ENCODE measurements at regions not wholly inside any gene's neighbourhood (a gene's known extent, or its start where the extent isn't known, plus 50 kb on each side); places are given as distances from the start of the nearest gene placed in this dataset.

- Histone ChIP-seq H3K36me3 (ENCODE audit: control insufficient read depth, insufficient read depth, low read length) (no peaks in the 10 kb centered on the region), H3K4me3 (ENCODE audit: low read depth, low read length) (no peak overlapping the region), H3K4me1 (ENCODE audit: control insufficient read depth, insufficient read depth, low read length) (no peaks in the 10 kb centered on the region), H3K9me3 (ENCODE audit: control insufficient read depth, insufficient read depth, low read depth, low read length) (no peaks in the 10 kb centered on the region), H3K27me3 (ENCODE audit: control insufficient read depth, insufficient read depth, low read length) (no peaks in the 10 kb centered on the region; the same call in 1 of the 2 replicates), H3K9ac (ENCODE audit: low read length) (no peak overlapping the region), H3K27ac (ENCODE audit: low read depth, low read length) (no peak overlapping the region)
Observed at GRCh38 chr7:113414401-113415035, 296.2 kb upstream of the SMIM30 start.

- Histone ChIP-seq H3K36me3 (ENCODE audit: control insufficient read depth, insufficient read depth, low read length) (no peaks in the 10 kb centered on the region), H3K27ac (ENCODE audit: low read depth, low read length) (no peak overlapping the region), H3K9ac (ENCODE audit: low read length) (no peak overlapping the region), H3K4me3 (ENCODE audit: low read depth, low read length) (no peak overlapping the region), H3K9me3 (ENCODE audit: control insufficient read depth, insufficient read depth, low read depth, low read length) (no peaks in the 10 kb centered on the region), H3K4me1 (ENCODE audit: control insufficient read depth, insufficient read depth, low read length) (no peaks in the 10 kb centered on the region), H3K27me3 (ENCODE audit: control insufficient read depth, insufficient read depth, low read length) (no peaks in the 10 kb centered on the region; the same call in 1 of the 2 replicates)
Observed at GRCh38 chr7:113412410-113412809, 294.1 kb upstream of the SMIM30 start.

GRCh38 chr7:113410796-113411195 lies 292.4 kb upstream of the SMIM30 start:
- Histone ChIP-seq H3K9ac (ENCODE audit: low read length) (no peak overlapping the region), H3K27me3 (ENCODE audit: control insufficient read depth, insufficient read depth, low read length) (no peaks in the 10 kb centered on the region; the same call in 1 of the 2 replicates), H3K4me3 (ENCODE audit: low read depth, low read length) (no peak overlapping the region), H3K27ac (ENCODE audit: low read depth, low read length) (no peak overlapping the region), H3K36me3 (ENCODE audit: control insufficient read depth, insufficient read depth, low read length) (no peaks in the 10 kb centered on the region), H3K4me1 (ENCODE audit: control insufficient read depth, insufficient read depth, low read length) (no peaks in the 10 kb centered on the region), H3K9me3 (ENCODE audit: control insufficient read depth, insufficient read depth, low read depth, low read length) (no peaks in the 10 kb centered on the region)

- H3K9ac ChIP-seq (ENCODE audit: low read length), result no peak overlapping the region
- H3K4me3 ChIP-seq (ENCODE audit: low read depth, low read length), result no peak overlapping the region
- H3K36me3 ChIP-seq (ENCODE audit: control insufficient read depth, insufficient read depth, low read length), result no peaks in the 10 kb centered on the region
- H3K4me1 ChIP-seq (ENCODE audit: control insufficient read depth, insufficient read depth, low read length), result no peaks in the 10 kb centered on the region
- no peak overlapping the region for H3K27ac ChIP-seq (ENCODE audit: low read depth, low read length)
- no peaks in the 10 kb centered on the region for H3K27me3 ChIP-seq (ENCODE audit: control insufficient read depth, insufficient read depth, low read length)
- H3K9me3 ChIP-seq (ENCODE audit: control insufficient read depth, insufficient read depth, low read depth, low read length), result no peaks in the 10 kb centered on the region
Observed at GRCh38 chr7:113408999-113409398, 290.6 kb upstream of the SMIM30 start.

- no peak overlapping the region for H3K4me3 ChIP-seq (ENCODE audit: low read depth, low read length)
Observed at GRCh38 chr7:113405296-113406056, 287.1 kb upstream of the SMIM30 start.

GRCh38 chr7:113404245-113404644 lies 285.9 kb upstream of the SMIM30 start:
- Histone ChIP-seq H3K36me3 (ENCODE audit: control insufficient read depth, insufficient read depth, low read length) (no peaks in the 10 kb centered on the region), H3K9me3 (ENCODE audit: control insufficient read depth, insufficient read depth, low read depth, low read length) (no peaks in the 10 kb centered on the region), H3K4me3 (ENCODE audit: low read depth, low read length) (no peak overlapping the region), H3K27ac (ENCODE audit: low read depth, low read length) (no peak overlapping the region), H3K9ac (ENCODE audit: low read length) (no peak overlapping the region), H3K4me1 (ENCODE audit: control insufficient read depth, insufficient read depth, low read length) (no peaks in the 10 kb centered on the region), H3K27me3 (ENCODE audit: control insufficient read depth, insufficient read depth, low read length) (no peaks in the 10 kb centered on the region)

More at GRCh38 chr7:113405296-113406056, 287.1 kb upstream of the SMIM30 start:
- Histone ChIP-seq H3K9me3 (ENCODE audit: control insufficient read depth, insufficient read depth, low read depth, low read length) (no peaks in the 10 kb centered on the region), H3K9ac (ENCODE audit: low read length) (no peak overlapping the region), H3K4me1 (ENCODE audit: control insufficient read depth, insufficient read depth, low read length) (no peaks in the 10 kb centered on the region), H3K27me3 (ENCODE audit: control insufficient read depth, insufficient read depth, low read length) (no peaks in the 10 kb centered on the region), H3K36me3 (ENCODE audit: control insufficient read depth, insufficient read depth, low read length) (no peaks in the 10 kb centered on the region), H3K27ac (ENCODE audit: low read depth, low read length) (no peak overlapping the region)

- no peaks in the 10 kb centered on the region for H3K27me3 ChIP-seq (ENCODE audit: control insufficient read depth, insufficient read depth, low read length)
- H3K4me1 ChIP-seq (ENCODE audit: control insufficient read depth, insufficient read depth, low read length), result no peaks in the 10 kb centered on the region
- no peaks in the 10 kb centered on the region for H3K36me3 ChIP-seq (ENCODE audit: control insufficient read depth, insufficient read depth, low read length)
- no peak overlapping the region for H3K27ac ChIP-seq (ENCODE audit: low read depth, low read length)
- H3K9me3 ChIP-seq (ENCODE audit: control insufficient read depth, insufficient read depth, low read depth, low read length), result no peaks in the 10 kb centered on the region
- H3K4me3 ChIP-seq (ENCODE audit: low read depth, low read length), result no peak overlapping the region
- no peak overlapping the region for H3K9ac ChIP-seq (ENCODE audit: low read length)
Observed at GRCh38 chr7:113402482-113402881, 284.1 kb upstream of the SMIM30 start.

- Histone ChIP-seq H3K4me1 (ENCODE audit: control insufficient read depth, insufficient read depth, low read length) (no peaks in the 10 kb centered on the region), H3K9ac (ENCODE audit: low read length) (no peak overlapping the region), H3K4me3 (ENCODE audit: low read depth, low read length) (no peak overlapping the region), H3K36me3 (ENCODE audit: control insufficient read depth, insufficient read depth, low read length) (no peaks in the 10 kb centered on the region), H3K27me3 (ENCODE audit: control insufficient read depth, insufficient read depth, low read length) (no peaks in the 10 kb centered on the region), H3K27ac (ENCODE audit: low read depth, low read length) (no peak overlapping the region), H3K9me3 (ENCODE audit: control insufficient read depth, insufficient read depth, low read depth, low read length) (no peaks in the 10 kb centered on the region)
Observed at GRCh38 chr7:113402005-113402404, 283.7 kb upstream of the SMIM30 start.

- Histone ChIP-seq H3K9ac (ENCODE audit: low read length) (no peak overlapping the region), H3K4me1 (ENCODE audit: control insufficient read depth, insufficient read depth, low read length) (peaks cover 25% of the 10 kb centered on the region), H3K27ac (ENCODE audit: low read depth, low read length) (no peak overlapping the region), H3K36me3 (ENCODE audit: control insufficient read depth, insufficient read depth, low read length) (no peaks in the 10 kb centered on the region), H3K4me3 (ENCODE audit: low read depth, low read length) (no peak overlapping the region), H3K9me3 (ENCODE audit: control insufficient read depth, insufficient read depth, low read depth, low read length) (peaks cover 7% of the 10 kb centered on the region), H3K27me3 (ENCODE audit: control insufficient read depth, insufficient read depth, low read length) (no peaks in the 10 kb centered on the region)
Observed at GRCh38 chr7:113394856-113395255, 276.5 kb upstream of the SMIM30 start.

GRCh38 chr7:113392841-113393540 lies 274.6 kb upstream of the SMIM30 start:
- Histone ChIP-seq H3K27me3 (ENCODE audit: control insufficient read depth, insufficient read depth, low read length) (no peaks in the 10 kb centered on the region), H3K36me3 (ENCODE audit: control insufficient read depth, insufficient read depth, low read length) (no peaks in the 10 kb centered on the region), H3K9ac (ENCODE audit: low read length) (no peak overlapping the region), H3K4me3 (ENCODE audit: low read depth, low read length) (no peak overlapping the region), H3K27ac (ENCODE audit: low read depth, low read length) (no peak overlapping the region), H3K4me1 (ENCODE audit: control insufficient read depth, insufficient read depth, low read length) (peaks cover 25% of the 10 kb centered on the region), H3K9me3 (ENCODE audit: control insufficient read depth, insufficient read depth, low read depth, low read length) (peaks cover 17% of the 10 kb centered on the region)

- H3K9me3 ChIP-seq (ENCODE audit: control insufficient read depth, insufficient read depth, low read depth, low read length), result peaks cover 17% of the 10 kb centered on the region
- H3K27ac ChIP-seq (ENCODE audit: low read depth, low read length), result no peak overlapping the region
- H3K9ac ChIP-seq (ENCODE audit: low read length), result no peak overlapping the region
- H3K36me3 ChIP-seq (ENCODE audit: control insufficient read depth, insufficient read depth, low read length), result no peaks in the 10 kb centered on the region
- H3K4me3 ChIP-seq (ENCODE audit: low read depth, low read length), result no peak overlapping the region
- no peaks in the 10 kb centered on the region for H3K27me3 ChIP-seq (ENCODE audit: control insufficient read depth, insufficient read depth, low read length)
- peaks cover 25% of the 10 kb centered on the region for H3K4me1 ChIP-seq (ENCODE audit: control insufficient read depth, insufficient read depth, low read length)
Observed at GRCh38 chr7:113392421-113392820, 274.1 kb upstream of the SMIM30 start.

Measured in HUES6 (cell line).